ENCODE measurements at regions not wholly inside any gene's neighbourhood (a gene's known extent, or its start where the extent isn't known, plus 50 kb on each side); places are given as distances from the start of the nearest gene placed in this dataset.
"Not testable (repeated sequence)": the region's sequence is repeated elsewhere in the genome, so short reads cannot be mapped to it uniquely, and the experiment has no call there.

- TF ChIP-seq CTCF (IDR thresholded peaks at IDR 0.05; ENCODE audit: insufficient read depth, low read depth, low read length, missing control alignments): no peak
Observed at GRCh38 chr2:35963824-35964223, 391.8 kb upstream of the CRIM1 start.

GRCh38 chr2:35963357-35963756, 392.2 kb upstream of the CRIM1 start:
- TF ChIP-seq CTCF (IDR thresholded peaks at IDR 0.05; ENCODE audit: insufficient read depth, low read depth, low read length, missing control alignments): no peak
- no peak overlapping the region for H3K4me3 ChIP-seq (ENCODE audit: low read length)
- no peak for DNase-seq (ENCODE audit: low read depth)

More at GRCh38 chr2:35963824-35964223, 391.8 kb upstream of the CRIM1 start:
- DNase-seq (ENCODE audit: low read depth): no peak
- H3K4me3 ChIP-seq (ENCODE audit: low read length): no peak overlapping the region

- TF ChIP-seq CTCF (IDR thresholded peaks at IDR 0.05; ENCODE audit: insufficient read depth, low read depth, low read length, missing control alignments): no peak
- no peak overlapping the region for H3K4me3 ChIP-seq (ENCODE audit: low read length)
- DNase-seq (ENCODE audit: low read depth): no peak
Observed at GRCh38 chr2:35962585-35963146, 392.9 kb upstream of the CRIM1 start.

GRCh38 chr2:35960596-35960995, 395.0 kb upstream of the CRIM1 start:
- no peak for TF ChIP-seq CTCF (IDR thresholded peaks at IDR 0.05; ENCODE audit: insufficient read depth, low read depth, low read length, missing control alignments)
- no peak overlapping the region for H3K4me3 ChIP-seq (ENCODE audit: low read length)
- no peak for DNase-seq (ENCODE audit: low read depth)

GRCh38 chr2:35957053-35957452, 398.5 kb upstream of the CRIM1 start:
- H3K4me3 ChIP-seq (ENCODE audit: low read length); DNase-seq (ENCODE audit: low read depth): not testable (repeated sequence)

GRCh38 chr2:35946478-35946877, 409.1 kb upstream of the CRIM1 start:
- no peak for DNase-seq (ENCODE audit: low read depth)
- H3K4me3 ChIP-seq (ENCODE audit: low read length): no peak overlapping the region
- TF ChIP-seq CTCF (IDR thresholded peaks at IDR 0.05; ENCODE audit: insufficient read depth, low read depth, low read length, missing control alignments): no peak

- TF ChIP-seq CTCF (IDR thresholded peaks at IDR 0.05; ENCODE audit: insufficient read depth, low read depth, low read length, missing control alignments): no peak
- H3K4me3 ChIP-seq (ENCODE audit: low read length): no peak overlapping the region
- no peak for DNase-seq (ENCODE audit: low read depth)
Observed at GRCh38 chr2:35938838-35939237, 416.7 kb upstream of the CRIM1 start.
